Naive thymus-derived CD4-positive, alpha-beta T cell (primary cell): ENCODE measurements at regions not wholly inside any gene's neighbourhood (a gene's known extent, or its start where the extent isn't known, plus 50 kb on each side); places are given as distances from the start of the nearest gene placed in this dataset.
"Not testable (repeated sequence)": the region's sequence is repeated elsewhere in the genome, so short reads cannot be mapped to it uniquely, and the experiment has no call there.

Experiments
- ATAC-seq: fragments of 150-1000 bp; cut with Tn5 transposase; 2 replicates; pipeline ENCODE4 v1.10.0; 2021; ENCODE audit warnings: mild to moderate bottlenecking, moderate library complexity
- CTCF ChIA-PET: fragments of 350-600 bp; sonication (Branson Sonifier 250); formaldehyde crosslinking; loops from one replicate; lab custom pipeline; 2021; ENCODE audit warnings: antibody characterized with exemption; lab: Charles Lee
- POLR2A ChIA-PET: fragments of 350-600 bp; sonication (Branson Sonifier 250); formaldehyde crosslinking; loops from one replicate; lab custom pipeline; 2021; ENCODE audit warnings: antibody characterized with exemption, inconsistent platforms; lab: Charles Lee
- DNase-seq, 9 donors: peaks; one replicate each; pipeline versions ENCODE4 v3.0.0 to v3.0.0-alpha.2; 2020 to 2022; ENCODE audit warnings: mixed read lengths in 1 of 9
- H3K27ac ChIP-seq: one replicate; pipeline ENCODE4 v1.7.0; 2013; ENCODE audit warnings: mild to moderate bottlenecking, low read depth, low read length, moderate library complexity
- H3K27me3 ChIP-seq, 2 donors: one replicate each; pipeline ENCODE4 v1.7.0; 2013; ENCODE audit warnings: low read length in 2 of 2, mild to moderate bottlenecking in 2 of 2, moderate library complexity in 2 of 2; ENCODE audit not compliant: control insufficient read depth in 2 of 2, insufficient read depth in 2 of 2
- H3K36me3 ChIP-seq, 3 experiments: 1 replicate in 2 of 3; 2 replicates in 1 of 3; pipeline ENCODE4 v1.7.0; 2013; ENCODE audit warnings: low read length in 3 of 3, mild to moderate bottlenecking in 3 of 3, moderate library complexity in 1 of 3; ENCODE audit not compliant: insufficient read depth in 3 of 3, control insufficient read depth in 2 of 3
- H3K4me1 ChIP-seq, 2 donors: one replicate each; pipeline ENCODE4 v1.7.0; 2013; ENCODE audit warnings: low read length in 2 of 2, mild to moderate bottlenecking in 2 of 2, moderate library complexity in 1 of 2; ENCODE audit not compliant: control insufficient read depth in 2 of 2, insufficient read depth in 2 of 2
- H3K4me3 ChIP-seq: 2 replicates; pipeline ENCODE4 v1.7.0; 2013; ENCODE audit warnings: mild to moderate bottlenecking, low read length
- H3K9me3 ChIP-seq, 3 experiments: 1 replicate in 2 of 3; 2 replicates in 1 of 3; pipeline ENCODE4 v1.7.0; 2013; ENCODE audit warnings: low read length in 3 of 3; ENCODE audit not compliant: control insufficient read depth in 2 of 3
- H3K27ac Mint-ChIP-seq, 9 donors: one replicate each; pipeline ENCODE4 v1.8.0; 2020 to 2022; ENCODE audit warnings: mixed read lengths in 9 of 9, mild to moderate bottlenecking in 8 of 9, moderate library complexity in 5 of 9, inconsistent platforms in 2 of 9
- H3K27me3 Mint-ChIP-seq, 5 donors: one replicate each; pipeline ENCODE4 v1.8.0; 2021 to 2022; ENCODE audit warnings: mixed read lengths in 5 of 5, mild to moderate bottlenecking in 1 of 5
- H3K36me3 Mint-ChIP-seq, 5 donors: one replicate each; pipeline ENCODE4 v1.8.0; 2020 to 2022; ENCODE audit warnings: mixed read lengths in 5 of 5, mild to moderate bottlenecking in 3 of 5, inconsistent platforms in 1 of 5
- H3K4me1 Mint-ChIP-seq, 7 donors: one replicate each; pipeline ENCODE4 v1.8.0; 2020 to 2022; ENCODE audit warnings: mixed read lengths in 7 of 7, mild to moderate bottlenecking in 3 of 7, inconsistent platforms in 1 of 7
- H3K4me3 Mint-ChIP-seq, 10 donors: one replicate each; pipeline ENCODE4 v1.8.0; 2020 to 2022; ENCODE audit warnings: mild to moderate bottlenecking in 10 of 10, mixed read lengths in 10 of 10, moderate library complexity in 6 of 10, inconsistent platforms in 2 of 10
- H3K9me3 Mint-ChIP-seq, 11 donors: one replicate each; pipeline ENCODE4 v1.8.0; 2020 to 2022; ENCODE audit warnings: mixed read lengths in 11 of 11, mild to moderate bottlenecking in 4 of 11, inconsistent platforms in 1 of 11, moderate library complexity in 1 of 11
- intact Hi-C, 2 donors: fragments of 100-400 bp; cut with micrococcal nuclease; formaldehyde crosslinking; loops; one replicate each; pipeline ENCODE4 v1.15.1; 2023

DNA sequence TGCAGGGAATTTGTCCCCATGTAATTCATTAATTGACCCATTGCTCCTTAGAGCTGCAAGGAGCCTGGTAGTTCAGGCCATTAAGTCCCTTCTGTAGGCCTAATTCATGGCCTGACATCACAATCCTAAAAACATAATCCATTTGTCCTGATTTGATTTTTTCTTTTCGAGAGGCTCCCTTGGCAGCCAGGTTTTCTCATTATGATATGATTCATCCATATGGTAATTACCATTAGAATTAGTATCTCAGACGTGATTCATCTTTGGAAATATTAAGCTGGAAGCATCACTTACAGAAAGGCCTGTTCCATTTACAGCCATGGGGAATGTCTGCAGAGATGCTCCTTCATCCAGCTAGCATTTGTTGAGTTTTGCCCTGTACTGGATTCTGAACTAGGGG, 128.5 kb downstream of the PLCE1 start:
- no peak for DNase-seq
- H3K4me3 ChIP-seq: no peak overlapping the region
- CTCF ChIA-PET: no interaction called here
- H3K9me3 ChIP-seq: no peaks in the 10 kb centered on the region
- intact Hi-C loops: no loop called here
- no peaks in the 10 kb centered on the region for H3K4me1 ChIP-seq
- H3K27me3 ChIP-seq: no peaks in the 10 kb centered on the region
- no peaks in the 10 kb centered on the region for H3K36me3 ChIP-seq
- no peak for ATAC-seq
- no peak overlapping the region for H3K27ac ChIP-seq
- Mint-ChIP-seq H3K27ac (no peak overlapping the region), H3K27me3 (peaks cover 0 to 6% (median 4%) of the 10 kb centered on the region in 5 donors), H3K4me1 (no peaks in the 10 kb centered on the region), H3K36me3 (no peaks in the 10 kb centered on the region), H3K4me3 (no peak overlapping the region), H3K9me3 (peaks cover 0 to 5% (median 0%) of the 10 kb centered on the region in 11 donors)
- POLR2A ChIA-PET: no interaction called here

DNA sequence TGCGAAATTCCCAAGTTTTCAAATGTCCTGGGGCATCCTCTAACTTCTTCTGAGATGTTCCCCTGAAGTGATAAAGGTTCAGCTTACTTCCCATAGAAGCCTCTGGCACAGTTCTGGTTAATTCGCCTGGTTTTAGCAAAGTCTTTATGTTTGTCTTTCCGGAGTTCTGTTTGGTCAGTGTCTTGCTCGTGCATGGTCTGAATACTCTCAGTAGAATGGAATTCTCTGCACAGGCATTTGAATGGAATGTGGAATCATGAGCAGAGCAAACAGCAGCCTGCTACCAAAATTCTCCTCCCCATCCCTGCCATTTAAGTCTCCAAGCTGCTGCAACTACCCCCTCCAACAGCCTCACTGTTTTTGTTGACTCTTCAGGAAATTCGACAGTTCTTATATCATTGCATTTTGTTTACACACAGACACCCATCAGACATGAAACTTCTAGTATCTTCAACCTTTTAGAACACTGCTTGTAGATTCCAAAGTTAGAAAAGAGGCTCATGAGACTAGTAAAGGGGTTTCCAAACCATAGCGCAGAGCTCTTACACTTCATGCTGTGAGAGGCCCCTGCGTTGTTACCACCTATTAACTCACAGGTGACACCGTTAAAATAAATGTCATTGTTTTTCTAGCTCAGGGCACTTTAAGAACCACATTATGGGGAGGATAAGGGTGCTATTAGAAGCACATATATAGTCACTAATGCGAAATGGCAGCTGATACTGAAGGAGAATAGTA, 129.7 kb downstream of the PLCE1 start:
- ATAC-seq (no peak), DNase-seq (no peak)
- no peaks in the 10 kb centered on the region for H3K36me3 ChIP-seq
- Mint-ChIP-seq H3K27ac (no peak overlapping the region), H3K4me3 (no peak overlapping the region), H3K4me1 (no peaks in the 10 kb centered on the region), H3K9me3 (peaks cover 0 to 4% (median 0%) of the 10 kb centered on the region in 11 donors), H3K27me3 (peaks cover 0 to 7% (median 4%) of the 10 kb centered on the region in 5 donors), H3K36me3 (no peaks in the 10 kb centered on the region)
- H3K9me3 ChIP-seq: no peaks in the 10 kb centered on the region
- no peaks in the 10 kb centered on the region for H3K27me3 ChIP-seq
- POLR2A ChIA-PET: no interaction called here
- no peaks in the 10 kb centered on the region for H3K4me1 ChIP-seq
- CTCF ChIA-PET: no interaction called here
- H3K4me3 ChIP-seq: no peak overlapping the region
- H3K27ac ChIP-seq: no peak overlapping the region
- intact Hi-C loops: no loop called here

DNA sequence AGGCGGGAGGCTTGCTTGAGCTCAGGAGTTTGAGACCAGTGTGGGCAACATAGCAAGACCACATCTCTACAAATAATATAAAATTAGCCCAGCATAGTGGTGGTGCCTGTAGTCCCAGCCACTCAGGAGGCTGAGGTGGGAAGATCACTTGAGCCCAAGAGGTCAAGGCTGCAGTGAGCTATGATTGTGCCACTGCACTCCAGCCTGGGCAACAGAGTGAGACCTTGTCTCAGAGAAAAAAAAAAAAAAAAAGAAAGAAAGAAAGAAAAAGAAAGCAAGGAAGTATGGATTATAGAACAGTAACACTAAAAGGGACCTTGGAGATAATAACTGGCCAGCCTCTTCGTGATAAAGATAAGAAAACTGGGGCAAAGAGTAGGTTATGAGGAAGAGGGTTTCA, 130.4 kb downstream of the PLCE1 start:
- H3K9me3 Mint-ChIP-seq, H3K27ac ChIP-seq, CTCF ChIA-PET, intact Hi-C loops, H3K4me1 Mint-ChIP-seq, H3K4me3 Mint-ChIP-seq, H3K9me3 ChIP-seq, H3K36me3 ChIP-seq, POLR2A ChIA-PET, H3K27ac Mint-ChIP-seq, ATAC-seq, H3K4me3 ChIP-seq, DNase-seq, H3K36me3 Mint-ChIP-seq, H3K4me1 ChIP-seq, H3K27me3 ChIP-seq: not testable (repeated sequence)
- peaks cover 0 to 15% (median 7%) of the 10 kb centered on the region in 5 donors for H3K27me3 Mint-ChIP-seq

DNA sequence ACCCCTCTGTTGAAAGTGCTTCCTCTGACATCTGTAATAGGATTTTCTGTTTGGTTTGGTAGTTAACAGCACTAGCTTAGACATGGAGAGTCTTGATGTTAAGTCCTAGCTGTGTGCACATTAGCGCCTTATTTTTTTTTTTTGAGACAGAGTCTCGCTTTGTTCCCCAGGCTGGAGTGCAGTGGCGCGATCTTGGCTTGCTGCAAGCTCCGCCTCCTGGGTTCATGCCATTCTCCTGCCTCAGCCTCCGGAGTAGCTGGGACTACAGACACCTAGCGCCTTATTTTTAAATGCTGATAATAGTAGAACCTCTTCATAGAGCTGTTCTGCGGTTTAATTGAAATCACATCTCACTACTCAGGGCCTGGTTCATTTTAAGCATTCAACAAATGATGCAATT, 131.5 kb downstream of the PLCE1 start:
- H3K4me3 ChIP-seq, H3K27me3 ChIP-seq, POLR2A ChIA-PET, ATAC-seq, H3K9me3 ChIP-seq, H3K36me3 ChIP-seq, H3K4me1 ChIP-seq, H3K9me3 Mint-ChIP-seq, H3K36me3 Mint-ChIP-seq, intact Hi-C loops, H3K27ac Mint-ChIP-seq, DNase-seq, H3K4me1 Mint-ChIP-seq, H3K27ac ChIP-seq, CTCF ChIA-PET, H3K4me3 Mint-ChIP-seq: not testable (repeated sequence)
- H3K27me3 Mint-ChIP-seq: peaks cover 0 to 18% (median 7%) of the 10 kb centered on the region in 5 donors

DNA sequence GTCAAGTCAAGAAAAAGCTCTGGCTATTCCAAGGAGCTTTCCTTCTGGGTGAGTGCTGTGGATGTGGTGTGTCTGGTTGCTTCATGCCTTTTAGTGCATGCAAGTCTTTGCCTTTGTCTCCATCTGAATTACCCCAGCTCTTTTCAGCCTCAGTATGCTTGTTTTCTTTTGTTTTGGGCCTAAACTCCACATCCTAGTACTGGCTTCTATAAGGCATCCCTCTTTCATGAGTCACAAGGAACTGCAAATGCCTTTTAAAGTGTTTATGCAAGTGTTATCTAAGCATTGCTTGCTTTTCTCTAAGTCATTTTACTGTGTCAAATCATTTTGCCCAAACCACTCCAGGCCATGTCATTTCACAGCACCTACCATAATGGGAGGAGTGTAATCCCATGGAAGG, 132.1 kb downstream of the PLCE1 start:
- H3K4me1 ChIP-seq: no peaks in the 10 kb centered on the region
- Mint-ChIP-seq H3K4me1 (no peaks in the 10 kb centered on the region), H3K27ac (no peak overlapping the region), H3K9me3 (peaks cover 0 to 4% (median 0%) of the 10 kb centered on the region in 11 donors), H3K36me3 (no peaks in the 10 kb centered on the region), H3K27me3 (peaks cover 0 to 22% (median 7%) of the 10 kb centered on the region in 5 donors), H3K4me3 (no peak overlapping the region)
- H3K27me3 ChIP-seq: no peaks in the 10 kb centered on the region
- no peak for ATAC-seq
- POLR2A ChIA-PET: no interaction called here
- CTCF ChIA-PET: no interaction called here
- H3K27ac ChIP-seq: no peak overlapping the region
- H3K4me3 ChIP-seq: no peak overlapping the region
- intact Hi-C loops: no loop called here
- no peaks in the 10 kb centered on the region for H3K36me3 ChIP-seq
- H3K9me3 ChIP-seq: no peaks in the 10 kb centered on the region
- no peak for DNase-seq

GRCh38 chr10:94129393-94130130, 135.8 kb downstream of the PLCE1 start:
- Mint-ChIP-seq H3K36me3 (no peaks in the 10 kb centered on the region), H3K4me1 (no peaks in the 10 kb centered on the region), H3K27me3 (peaks cover 0 to 21% (median 9%) of the 10 kb centered on the region in 5 donors), H3K4me3 (no peak overlapping the region), H3K9me3 (peaks cover 0 to 4% (median 0%) of the 10 kb centered on the region in 11 donors), H3K27ac (no peak overlapping the region)
- H3K4me1 ChIP-seq: no peaks in the 10 kb centered on the region
- H3K4me3 ChIP-seq: no peak overlapping the region
- intact Hi-C loops: no loop called here
- H3K27ac ChIP-seq: no peak overlapping the region
- H3K36me3 ChIP-seq: no peaks in the 10 kb centered on the region
- no peak for DNase-seq
- ATAC-seq: no peak
- H3K9me3 ChIP-seq: no peaks in the 10 kb centered on the region
- ChIA-PET CTCF (no interaction called here), POLR2A (no interaction called here)
- no peaks in the 10 kb centered on the region for H3K27me3 ChIP-seq

- Mint-ChIP-seq H3K27ac (no peak overlapping the region), H3K27me3 (peaks cover 0 to 23% (median 9%) of the 10 kb centered on the region in 5 donors), H3K4me1 (no peaks in the 10 kb centered on the region), H3K9me3 (peaks cover 0 to 4% (median 0%) of the 10 kb centered on the region in 11 donors), H3K4me3 (no peak overlapping the region), H3K36me3 (no peaks in the 10 kb centered on the region)
- Histone ChIP-seq H3K4me3 (no peak overlapping the region), H3K4me1 (no peaks in the 10 kb centered on the region), H3K36me3 (no peaks in the 10 kb centered on the region), H3K27ac (no peak overlapping the region), H3K27me3 (no peaks in the 10 kb centered on the region), H3K9me3 (no peaks in the 10 kb centered on the region)
- DNase-seq: no peak
- intact Hi-C loops: no loop called here
- ChIA-PET CTCF (no interaction called here), POLR2A (no interaction called here)
- no peak for ATAC-seq
These were observed 138.2 kb downstream of the PLCE1 start for GRCh38 chr10:94131885-94132284.
